ENCODE measurements at regions not wholly inside any gene's neighbourhood (a gene's known extent, or its start where the extent isn't known, plus 50 kb on each side); places are given as distances from the start of the nearest gene placed in this dataset.

GRCh38 chr2:80930777-80931176 is 626.2 kb upstream of the LRRTM1 start:
- DNase-seq (ENCODE audit: low spot score): no peak
- TF ChIP-seq CTCF (IDR thresholded peaks at IDR 0.05; ENCODE audit: extremely low read depth, missing control alignments): no peak

DNA sequence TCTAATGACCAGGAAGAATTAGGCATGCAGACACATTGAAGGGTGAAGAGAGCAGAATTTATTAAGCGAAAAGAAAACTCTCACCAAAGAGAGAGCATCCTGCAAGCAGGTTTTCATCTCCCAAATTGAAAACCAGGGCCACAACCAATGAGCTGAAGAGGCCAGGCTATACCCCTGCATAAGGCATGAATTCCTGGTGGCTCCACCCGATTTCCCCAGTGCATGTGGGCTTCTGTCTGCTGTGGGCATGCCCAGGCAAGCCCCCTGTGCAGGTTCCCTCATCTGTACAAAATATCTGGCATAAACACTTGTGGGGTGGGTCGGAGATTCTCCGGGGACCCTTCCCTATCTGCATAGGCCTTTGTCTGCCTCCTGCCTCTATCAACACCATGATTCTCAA is 621.6 kb upstream of the LRRTM1 start:
- TF ChIP-seq CTCF (IDR thresholded peaks at IDR 0.05; ENCODE audit: extremely low read depth, missing control alignments): no peak
- no peak for DNase-seq (ENCODE audit: low spot score)

- no peak for TF ChIP-seq CTCF (IDR thresholded peaks at IDR 0.05; ENCODE audit: extremely low read depth, missing control alignments)
- DNase-seq (ENCODE audit: low spot score): no peak
These were observed 592.0 kb upstream of the LRRTM1 start for GRCh38 chr2:80896576-80896975.

GRCh38 chr2:80894486-80894885 is 589.9 kb upstream of the LRRTM1 start:
- DNase-seq (ENCODE audit: low spot score): no peak
- no peak for TF ChIP-seq CTCF (IDR thresholded peaks at IDR 0.05; ENCODE audit: extremely low read depth, missing control alignments)

- no peak for DNase-seq (ENCODE audit: low spot score)
- TF ChIP-seq CTCF (IDR thresholded peaks at IDR 0.05; ENCODE audit: extremely low read depth, missing control alignments): no peak
These were observed 589.2 kb upstream of the LRRTM1 start for GRCh38 chr2:80893711-80894110.

DNA sequence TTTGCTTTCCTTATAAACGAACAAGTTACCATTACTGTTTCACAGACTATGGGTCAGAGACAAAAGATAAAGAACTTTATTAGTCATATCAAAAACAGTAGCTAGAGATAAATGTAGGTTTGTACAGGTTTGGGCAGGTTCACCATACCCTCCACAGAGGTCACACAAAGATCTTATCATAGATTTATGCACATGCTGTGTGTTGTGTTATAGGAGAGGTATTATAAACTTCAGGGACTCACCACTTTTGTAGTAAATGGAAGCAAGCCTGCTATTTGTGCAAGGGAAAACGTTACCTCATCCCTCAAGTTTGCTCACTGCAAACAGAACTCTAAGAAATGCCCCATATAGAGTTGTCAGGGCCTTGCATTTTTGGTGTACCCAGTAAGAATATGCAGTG is 584.5 kb upstream of the LRRTM1 start:
- no peak for DNase-seq (ENCODE audit: low spot score)
- TF ChIP-seq CTCF (IDR thresholded peaks at IDR 0.05; ENCODE audit: extremely low read depth, missing control alignments): no peak

GRCh38 chr2:80887841-80888378 is 583.4 kb upstream of the LRRTM1 start:
- DNase-seq (ENCODE audit: low spot score): no peak
- TF ChIP-seq CTCF (IDR thresholded peaks at IDR 0.05; ENCODE audit: extremely low read depth, missing control alignments): no peak

Measured in GM20000 (cell line).